GM19372 (cell line): ENCODE measurements at regions not wholly inside any gene's neighbourhood (a gene's known extent, or its start where the extent isn't known, plus 50 kb on each side); places are given as distances from the start of the nearest gene placed in this dataset.

Experiments used
- ATAC-seq: cut with Tn5 transposase; IDR thresholded peaks from one replicate; pipeline ENCODE4 v1.9.1; 2021; ENCODE audit warnings: mild to moderate bottlenecking, low read depth, moderate library complexity; ENCODE audit not compliant: unreplicated experiment

GRCh38 chr14:34003691-34004090, 52.8 kb upstream of the EGLN3 start:
- no peak for ATAC-seq

GRCh38 chr14:34003082-34003668, 52.3 kb upstream of the EGLN3 start:
- no peak for ATAC-seq
